GM21528 (cell line): ENCODE measurements at regions not wholly inside any gene's neighbourhood (a gene's known extent, or its start where the extent isn't known, plus 50 kb on each side); places are given as distances from the start of the nearest gene placed in this dataset.

Source experiments
- ATAC-seq: cut with Tn5 transposase; IDR thresholded peaks from one replicate; pipeline ENCODE4 v1.9.1; 2021; ENCODE audit warnings: mild to moderate bottlenecking, moderate library complexity; ENCODE audit not compliant: unreplicated experiment, low FRiP score

DNA sequence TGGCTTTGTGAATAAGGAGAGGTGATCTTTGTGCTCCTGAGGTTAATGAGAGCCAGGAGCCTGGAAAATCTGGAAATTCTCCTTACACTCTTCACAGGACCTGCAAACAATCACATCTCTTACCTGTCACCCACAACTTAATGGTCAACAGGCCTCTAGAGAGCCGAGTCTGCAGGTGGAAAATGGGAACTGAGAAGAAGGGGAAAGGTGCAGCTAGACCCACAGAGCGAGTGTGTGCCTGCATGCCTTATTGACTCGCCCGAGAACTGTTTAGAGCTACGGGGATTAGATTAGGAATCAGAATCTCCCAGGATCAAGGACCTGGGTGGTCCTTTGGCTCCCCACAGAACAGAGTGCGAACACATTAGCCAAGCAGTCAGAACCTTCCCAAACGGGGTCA, 329.6 kb downstream of the PTEN start:
- no peak for ATAC-seq

DNA sequence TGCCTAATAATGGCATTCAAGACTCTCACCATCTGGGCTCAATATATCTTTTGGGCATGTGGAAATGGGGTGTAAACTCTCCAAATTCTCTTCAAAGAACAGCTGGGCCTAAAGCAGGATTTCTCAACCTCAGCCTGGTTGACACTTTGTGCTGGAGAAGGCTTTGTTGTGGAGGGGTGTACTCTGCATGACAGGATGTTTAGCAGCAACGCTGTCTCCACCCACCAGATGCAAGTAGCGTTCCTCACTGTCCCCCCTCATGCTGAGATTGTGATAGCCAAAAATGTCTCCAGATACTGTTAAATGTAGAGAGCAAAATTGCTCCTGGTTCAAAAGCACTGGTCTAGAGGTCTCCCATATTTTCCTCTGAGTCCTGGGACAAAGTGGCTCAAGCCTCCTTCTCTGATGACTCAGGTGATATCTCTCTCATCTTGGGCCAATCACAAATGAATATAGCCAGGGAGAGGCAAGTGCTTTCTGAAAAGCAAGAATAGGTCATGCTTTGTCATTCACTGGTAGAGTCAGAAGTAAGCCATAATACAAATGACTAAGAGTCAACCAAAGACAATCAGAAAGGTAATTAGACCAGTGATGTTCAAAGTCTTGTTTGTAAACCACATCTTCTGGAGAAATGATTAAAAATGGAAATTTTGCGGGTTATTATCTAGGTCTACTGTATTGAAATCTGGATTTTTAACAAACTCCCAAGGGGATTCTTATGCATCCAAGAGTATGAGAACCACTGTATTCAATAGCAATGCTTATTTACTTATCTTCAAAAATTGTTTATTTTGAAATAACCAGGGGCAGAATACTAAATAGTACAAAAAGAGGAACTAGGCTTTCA, 330.8 kb downstream of the PTEN start:
- ATAC-seq: no peak

DNA sequence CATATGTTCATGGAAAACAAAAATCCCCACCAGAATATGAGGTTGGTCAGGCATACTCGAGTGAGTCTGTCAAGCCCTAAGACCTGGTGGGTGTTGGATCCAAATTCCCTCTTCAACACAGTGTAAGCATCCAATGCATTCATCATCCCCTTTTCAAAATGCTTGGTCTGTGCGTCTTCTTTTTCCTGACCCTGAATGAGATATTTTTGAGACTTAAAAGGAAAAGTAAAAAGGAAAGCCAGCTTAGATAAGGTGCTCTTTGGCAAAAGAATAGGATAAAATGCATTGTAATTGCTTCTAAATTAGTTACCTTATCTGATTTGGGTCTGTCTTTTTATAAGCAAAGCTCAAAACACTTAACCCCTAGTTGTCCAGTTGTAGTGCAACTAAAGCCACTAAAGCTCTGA, 331.5 kb downstream of the PTEN start:
- no peak for ATAC-seq

- ATAC-seq: no peak
These were observed 332.4 kb downstream of the PTEN start for GRCh38 chr10:88195841-88196240.

DNA sequence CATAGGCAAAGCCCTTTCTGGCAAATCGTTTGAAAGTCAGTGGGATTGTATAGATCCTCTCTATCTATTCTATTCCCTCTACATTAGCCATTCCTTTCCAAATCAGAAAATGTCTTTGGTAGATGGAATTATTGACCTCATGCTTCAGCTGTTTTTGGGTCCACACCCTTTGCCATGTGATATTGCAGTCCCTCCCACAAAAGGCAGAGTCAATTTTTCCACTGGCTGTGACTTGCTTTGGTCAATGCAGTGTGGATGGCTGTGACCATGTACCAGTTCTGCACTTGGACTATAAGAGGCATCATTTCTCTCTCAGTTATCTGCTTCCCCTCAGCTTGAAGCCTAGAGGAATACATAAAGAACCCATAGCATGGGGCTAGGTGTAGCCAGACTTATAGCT, 332.9 kb downstream of the PTEN start:
- no peak for ATAC-seq

DNA sequence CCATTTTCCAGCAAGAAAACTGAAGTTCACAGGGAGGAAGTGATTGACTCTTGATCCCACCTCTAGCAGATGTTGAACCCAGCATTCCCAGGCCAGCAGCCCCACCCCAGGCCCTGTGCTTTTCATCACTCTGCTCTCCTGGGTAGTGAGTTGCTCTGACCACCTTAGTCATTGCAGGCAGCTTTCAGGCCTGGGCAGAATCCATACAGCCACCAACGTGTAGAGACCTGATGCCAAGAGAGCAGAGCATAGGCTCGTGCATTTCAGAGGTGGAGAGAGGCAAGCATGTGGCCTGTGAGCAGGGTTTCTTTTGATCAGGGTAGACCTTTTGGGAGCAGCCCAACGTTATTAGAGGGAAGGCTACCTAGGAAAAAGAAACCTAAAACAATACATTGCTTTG, 334.6 kb downstream of the PTEN start:
- ATAC-seq: no peak

GRCh38 chr10:88200312-88201032, 337.0 kb downstream of the PTEN start:
- no peak for ATAC-seq

DNA sequence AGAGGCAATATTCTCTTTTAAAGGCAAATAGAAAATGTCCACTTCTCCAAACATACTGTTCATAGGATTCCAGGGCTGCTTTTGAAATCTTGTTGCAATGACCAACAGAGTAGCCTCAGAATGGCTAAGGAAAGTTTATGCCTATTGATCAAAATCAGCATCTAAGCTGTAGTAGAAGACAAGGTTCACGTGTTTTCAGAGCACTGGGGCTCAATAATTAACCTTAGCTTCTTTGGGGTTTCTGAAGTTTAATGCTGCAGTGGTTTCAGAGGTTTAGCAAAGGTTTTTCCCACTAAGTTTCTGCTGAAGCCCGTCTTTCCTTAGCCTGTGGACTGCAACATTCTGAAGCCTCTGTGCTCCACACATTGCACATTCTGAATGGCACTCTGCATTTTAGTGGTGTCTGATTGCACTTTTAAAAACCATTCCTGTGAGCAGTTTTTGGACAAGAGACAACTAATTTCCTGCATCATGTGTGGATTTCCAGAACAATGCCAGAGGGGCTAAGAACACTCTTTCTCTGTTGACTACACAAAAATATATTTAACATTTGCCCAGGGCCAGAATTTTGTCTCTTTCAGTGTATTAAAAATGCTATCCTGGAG, 342.5 kb downstream of the PTEN start:
- ATAC-seq: no peak

- no peak for ATAC-seq
These were observed 343.7 kb downstream of the PTEN start for GRCh38 chr10:88207121-88207546.

- ATAC-seq: no peak
These were observed 345.8 kb downstream of the PTEN start for GRCh38 chr10:88209231-88209630.

- ATAC-seq: no peak
These were observed 346.6 kb downstream of the PTEN start for GRCh38 chr10:88209837-88210561.

- no peak for ATAC-seq
These were observed 347.8 kb downstream of the PTEN start for GRCh38 chr10:88211230-88211629.

- no peak for ATAC-seq
These were observed 348.6 kb downstream of the PTEN start for GRCh38 chr10:88212069-88212468.

- no peak for ATAC-seq
These were observed 349.7 kb downstream of the PTEN start for GRCh38 chr10:88213065-88213605.

GRCh38 chr10:88216976-88217375, 353.6 kb downstream of the PTEN start:
- ATAC-seq: no peak

- ATAC-seq: no peak
These were observed 354.9 kb downstream of the PTEN start for GRCh38 chr10:88218362-88218761.

- no peak for ATAC-seq
These were observed 356.3 kb downstream of the PTEN start for GRCh38 chr10:88219753-88220152.

DNA sequence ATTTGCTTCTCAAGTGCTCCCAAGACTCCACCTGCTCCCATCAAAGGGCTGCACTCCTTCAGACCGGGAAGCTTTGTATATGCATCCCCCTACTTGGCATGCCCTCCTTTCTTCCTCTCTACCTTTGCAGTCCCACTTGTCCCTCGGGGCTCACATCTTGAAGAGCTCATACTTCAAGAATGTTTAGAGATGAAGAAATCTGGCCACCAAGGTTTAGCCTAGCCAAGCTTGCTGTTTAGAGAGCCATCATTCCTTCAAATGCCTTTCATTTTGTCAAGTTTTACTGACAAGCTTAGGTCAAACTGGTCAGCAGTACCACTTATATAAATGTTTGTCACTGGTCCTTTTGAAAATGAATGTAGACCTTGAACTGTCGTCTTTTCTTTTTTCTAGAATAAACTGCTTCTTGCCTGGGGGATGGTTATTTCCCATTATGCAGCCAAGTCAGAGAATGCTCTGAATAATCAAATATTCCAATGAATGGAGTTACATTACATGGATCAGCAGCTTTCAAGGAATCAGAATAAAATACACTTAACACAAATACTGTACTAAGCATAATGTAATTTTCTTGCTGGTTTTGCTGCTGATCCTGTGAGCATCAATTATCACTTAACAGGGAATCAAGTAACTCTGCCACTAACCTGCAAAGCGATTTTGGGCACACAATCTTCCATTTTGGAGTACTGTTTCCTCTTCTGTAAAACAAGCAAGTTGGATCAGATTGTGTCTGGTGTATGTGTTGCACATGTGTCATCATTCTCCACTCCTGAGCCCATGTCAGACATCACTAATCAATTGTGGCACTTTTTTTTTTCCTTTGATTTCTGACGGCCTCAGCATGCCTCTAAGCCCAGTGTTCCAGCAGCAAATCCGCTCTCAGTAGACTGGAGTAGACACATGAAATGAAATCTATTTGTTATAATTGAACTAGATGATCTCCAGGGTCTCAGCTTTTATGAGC, 357.9 kb downstream of the PTEN start:
- no peak for ATAC-seq

DNA sequence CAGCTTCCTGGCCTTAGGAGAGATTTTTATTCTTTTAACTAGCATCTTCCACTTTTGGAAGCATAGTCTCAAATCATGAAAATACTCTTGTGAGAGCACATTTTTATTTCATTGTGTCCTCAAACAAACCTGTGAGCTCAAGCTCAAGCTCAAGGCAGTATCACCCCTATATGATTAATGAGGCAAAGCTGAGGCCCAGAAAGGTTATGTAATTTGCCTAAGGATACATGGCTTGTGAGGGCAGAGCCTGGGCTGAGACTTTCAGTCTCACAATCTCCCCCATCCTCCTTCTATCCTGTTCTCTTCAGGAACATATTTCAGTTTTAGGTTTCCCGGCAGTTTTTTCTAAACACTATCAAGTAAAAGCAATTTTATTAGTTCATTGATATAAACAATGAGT, 359.5 kb downstream of the PTEN start:
- no peak for ATAC-seq
